ENCODE measurements at regions not wholly inside any gene's neighbourhood (a gene's known extent, or its start where the extent isn't known, plus 50 kb on each side); places are given as distances from the start of the nearest gene placed in this dataset.

DNA sequence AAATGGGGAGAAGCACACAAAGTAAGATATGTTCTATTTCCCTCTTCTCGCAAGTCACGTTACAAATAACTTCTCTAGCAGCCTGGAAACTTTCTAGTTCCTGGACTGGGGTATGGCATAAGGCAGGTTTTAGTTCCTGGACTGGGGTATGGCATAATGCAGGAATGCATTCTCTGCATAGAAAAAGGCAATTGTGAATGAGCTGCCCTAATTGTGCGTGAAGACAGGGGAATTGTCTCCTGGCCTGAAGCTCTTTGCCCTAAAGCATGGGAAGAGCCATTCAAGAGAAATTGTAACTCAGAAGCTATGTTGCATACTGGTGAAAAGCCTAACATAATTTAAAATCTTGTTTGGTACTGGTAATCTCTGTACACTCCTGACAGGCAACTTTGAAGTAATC is 54.3 kb upstream of the CBLB start:
- H3K4me3 ChIP-seq (ENCODE audit: low read depth in 1 of 2, low read length in 2 of 2), result no peak overlapping the region
- H3K9ac ChIP-seq (ENCODE audit: low read depth, low read length), result no peak overlapping the region
- no peaks in the 10 kb centered on the region for H3K36me3 ChIP-seq (ENCODE audit: insufficient read depth, low read length)
- TF ChIP-seq, protein P1, sequence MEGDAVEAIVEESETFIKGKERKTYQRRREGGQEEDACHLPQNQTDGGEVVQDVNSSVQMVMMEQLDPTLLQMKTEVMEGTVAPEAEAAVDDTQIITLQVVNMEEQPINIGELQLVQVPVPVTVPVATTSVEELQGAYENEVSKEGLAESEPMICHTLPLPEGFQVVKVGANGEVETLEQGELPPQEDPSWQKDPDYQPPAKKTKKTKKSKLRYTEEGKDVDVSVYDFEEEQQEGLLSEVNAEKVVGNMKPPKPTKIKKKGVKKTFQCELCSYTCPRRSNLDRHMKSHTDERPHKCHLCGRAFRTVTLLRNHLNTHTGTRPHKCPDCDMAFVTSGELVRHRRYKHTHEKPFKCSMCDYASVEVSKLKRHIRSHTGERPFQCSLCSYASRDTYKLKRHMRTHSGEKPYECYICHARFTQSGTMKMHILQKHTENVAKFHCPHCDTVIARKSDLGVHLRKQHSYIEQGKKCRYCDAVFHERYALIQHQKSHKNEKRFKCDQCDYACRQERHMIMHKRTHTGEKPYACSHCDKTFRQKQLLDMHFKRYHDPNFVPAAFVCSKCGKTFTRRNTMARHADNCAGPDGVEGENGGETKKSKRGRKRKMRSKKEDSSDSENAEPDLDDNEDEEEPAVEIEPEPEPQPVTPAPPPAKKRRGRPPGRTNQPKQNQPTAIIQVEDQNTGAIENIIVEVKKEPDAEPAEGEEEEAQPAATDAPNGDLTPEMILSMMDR (IDR thresholded peaks at IDR 0.05; ENCODE audit: borderline replicate concordance, extremely low read depth, low read length, poor library complexity, severe bottlenecking), result no peak
- no peak for TF ChIP-seq EZH2 (IDR thresholded peaks at IDR 0.05; ENCODE audit: borderline replicate concordance, low read depth, low read length, severe bottlenecking)
- DNase-seq, result no peak
- peaks cover 3% of the 10 kb centered on the region; the same call in 1 of the 2 replicates for H3K4me1 ChIP-seq (ENCODE audit: insufficient read depth, low read length)
- H3K27me3 ChIP-seq (ENCODE audit: insufficient read depth, low read length, poor library complexity), result no peaks in the 10 kb centered on the region
- no peak overlapping the region for H3K4me2 ChIP-seq (ENCODE audit: insufficient read depth, low read length)
- H2AFZ ChIP-seq (ENCODE audit: low read depth, low read length), result no peak overlapping the region
- H3K79me2 ChIP-seq (ENCODE audit: insufficient read depth, low read length), result no peaks in the 10 kb centered on the region
- H4K20me1 ChIP-seq (ENCODE audit: insufficient read depth, low read length), result no peaks in the 10 kb centered on the region
- no peak overlapping the region for H3K27ac ChIP-seq (ENCODE audit: low read length)
- ATAC-seq (ENCODE audit: insufficient read depth, low read depth), result no peak
- H3K9me3 ChIP-seq (ENCODE audit: insufficient read depth, low read length, severe bottlenecking), result no peaks in the 10 kb centered on the region

- no peaks in the 10 kb centered on the region for H3K27me3 ChIP-seq (ENCODE audit: insufficient read depth, low read length, poor library complexity)
- H3K36me3 ChIP-seq (ENCODE audit: insufficient read depth, low read length), result no peaks in the 10 kb centered on the region
- ATAC-seq (ENCODE audit: insufficient read depth, low read depth) (no peak), DNase-seq (no peak)
- H2AFZ ChIP-seq (ENCODE audit: low read depth, low read length), result no peak overlapping the region
- no peak overlapping the region for H3K4me2 ChIP-seq (ENCODE audit: insufficient read depth, low read length)
- no peaks in the 10 kb centered on the region for H3K79me2 ChIP-seq (ENCODE audit: insufficient read depth, low read length)
- no peaks in the 10 kb centered on the region for H4K20me1 ChIP-seq (ENCODE audit: insufficient read depth, low read length)
- H3K9ac ChIP-seq (ENCODE audit: low read depth, low read length), result no peak overlapping the region
- H3K27ac ChIP-seq (ENCODE audit: low read length), result no peak overlapping the region
- TF ChIP-seq, protein P1 (IDR thresholded peaks at IDR 0.05; ENCODE audit: borderline replicate concordance, extremely low read depth, low read length, poor library complexity, severe bottlenecking), result no peak
- no peak for TF ChIP-seq EZH2 (IDR thresholded peaks at IDR 0.05; ENCODE audit: borderline replicate concordance, low read depth, low read length, severe bottlenecking)
- no peaks in the 10 kb centered on the region for H3K4me1 ChIP-seq (ENCODE audit: insufficient read depth, low read length)
- no peaks in the 10 kb centered on the region for H3K9me3 ChIP-seq (ENCODE audit: insufficient read depth, low read length, severe bottlenecking)
- no peak overlapping the region for H3K4me3 ChIP-seq (ENCODE audit: low read depth in 1 of 2, low read length in 2 of 2)
Observed at GRCh38 chr3:105927741-105928140, 58.9 kb upstream of the CBLB start.

- DNase-seq, result no peak
- Histone ChIP-seq H2AFZ (ENCODE audit: low read depth, low read length) (no peak overlapping the region), H3K4me1 (ENCODE audit: insufficient read depth, low read length) (no peaks in the 10 kb centered on the region), H3K4me3 (ENCODE audit: low read depth in 1 of 2, low read length in 2 of 2) (no peak overlapping the region), H3K4me2 (ENCODE audit: insufficient read depth, low read length) (no peak overlapping the region), H3K9ac (ENCODE audit: low read depth, low read length) (no peak overlapping the region), H3K27me3 (ENCODE audit: insufficient read depth, low read length, poor library complexity) (no peaks in the 10 kb centered on the region), H3K27ac (ENCODE audit: low read length) (no peak overlapping the region), H3K79me2 (ENCODE audit: insufficient read depth, low read length) (no peaks in the 10 kb centered on the region), H3K9me3 (ENCODE audit: insufficient read depth, low read length, severe bottlenecking) (no peaks in the 10 kb centered on the region), H3K36me3 (ENCODE audit: insufficient read depth, low read length) (no peaks in the 10 kb centered on the region), H4K20me1 (ENCODE audit: insufficient read depth, low read length) (no peaks in the 10 kb centered on the region)
- no peak for ATAC-seq (ENCODE audit: insufficient read depth, low read depth)
- TF ChIP-seq, protein P1 (IDR thresholded peaks at IDR 0.05; ENCODE audit: borderline replicate concordance, extremely low read depth, low read length, poor library complexity, severe bottlenecking), result no peak
- TF ChIP-seq EZH2 (IDR thresholded peaks at IDR 0.05; ENCODE audit: borderline replicate concordance, low read depth, low read length, severe bottlenecking), result no peak
Observed at GRCh38 chr3:105930733-105931132, 61.9 kb upstream of the CBLB start.

- H2AFZ ChIP-seq (ENCODE audit: low read depth, low read length), result no peak overlapping the region
- no peaks in the 10 kb centered on the region for H3K4me1 ChIP-seq (ENCODE audit: insufficient read depth, low read length)
- no peaks in the 10 kb centered on the region for H3K27me3 ChIP-seq (ENCODE audit: insufficient read depth, low read length, poor library complexity)
- ATAC-seq (ENCODE audit: insufficient read depth, low read depth) (no peak), DNase-seq (no peak)
- no peaks in the 10 kb centered on the region for H4K20me1 ChIP-seq (ENCODE audit: insufficient read depth, low read length)
- TF ChIP-seq EZH2 (IDR thresholded peaks at IDR 0.05; ENCODE audit: borderline replicate concordance, low read depth, low read length, severe bottlenecking), result no peak
- TF ChIP-seq, protein P1 (IDR thresholded peaks at IDR 0.05; ENCODE audit: borderline replicate concordance, extremely low read depth, low read length, poor library complexity, severe bottlenecking), result no peak
- no peak overlapping the region for H3K9ac ChIP-seq (ENCODE audit: low read depth, low read length)
- H3K27ac ChIP-seq (ENCODE audit: low read length), result no peak overlapping the region
- no peaks in the 10 kb centered on the region for H3K36me3 ChIP-seq (ENCODE audit: insufficient read depth, low read length)
- H3K4me3 ChIP-seq (ENCODE audit: low read depth in 1 of 2, low read length in 2 of 2), result no peak overlapping the region
- no peaks in the 10 kb centered on the region for H3K9me3 ChIP-seq (ENCODE audit: insufficient read depth, low read length, severe bottlenecking)
- no peaks in the 10 kb centered on the region for H3K79me2 ChIP-seq (ENCODE audit: insufficient read depth, low read length)
- H3K4me2 ChIP-seq (ENCODE audit: insufficient read depth, low read length), result no peak overlapping the region
Observed at GRCh38 chr3:105931500-105931899, 62.7 kb upstream of the CBLB start.
